ENCODE measurements at regions not wholly inside any gene's neighbourhood (a gene's known extent, or its start where the extent isn't known, plus 50 kb on each side); places are given as distances from the start of the nearest gene placed in this dataset.

- Mint-ChIP-seq H3K27ac (no peak overlapping the region), H3K27me3 (ENCODE audit: low read depth in 3 of 3) (no peaks in the 10 kb centered on the region), H3K36me3 (no peaks in the 10 kb centered on the region), H3K4me3 (no peak overlapping the region), H3K4me1 (no peaks in the 10 kb centered on the region), H3K9me3 (no peaks in the 10 kb centered on the region)
- Histone ChIP-seq H3K27ac (ENCODE audit: low read depth in 1 of 2, low read length in 2 of 2) (no peak overlapping the region), H3K4me1 (ENCODE audit: control insufficient read depth in 1 of 2, insufficient read depth in 2 of 2, low read length in 2 of 2) (no peaks in the 10 kb centered on the region), H3K9ac (ENCODE audit: insufficient read depth, low read length, poor library complexity, severe bottlenecking) (no peak overlapping the region), H4K20me1 (ENCODE audit: insufficient read depth, low read length) (no peaks in the 10 kb centered on the region), H3K79me2 (ENCODE audit: insufficient read depth, low read length) (no peaks in the 10 kb centered on the region), H3K9me3 (replicated peaks in 1 of 2; ENCODE audit: control insufficient read depth in 1 of 2, insufficient read depth in 1 of 2, low read length in 2 of 2) (no peaks in the 10 kb centered on the region), H3K36me3 (replicated peaks in 1 of 2; ENCODE audit: control insufficient read depth in 1 of 2, insufficient read depth in 2 of 2, low read length in 2 of 2) (no peaks in the 10 kb centered on the region), H2AFZ (ENCODE audit: insufficient read depth, low read depth, low read length, poor library complexity, severe bottlenecking) (no peak overlapping the region), H3K27me3 (ENCODE audit: control insufficient read depth in 2 of 2, insufficient read depth in 2 of 2, low read length in 2 of 2) (no peaks in the 10 kb centered on the region), H3K4me2 (replicated peaks; ENCODE audit: extremely low read depth, low read length, poor library complexity, severe bottlenecking) (no peak overlapping the region), H3K4me3 (replicated peaks in 1 of 3; ENCODE audit: low read depth in 2 of 3, low read length in 3 of 3) (no peak overlapping the region)
- intact Hi-C loops (cut with micrococcal nuclease): no loop called here
- TF ChIP-seq CTCF (IDR thresholded peaks at IDR 0.05): no peak
- DNase-seq: no peak
These were observed 233.6 kb downstream of the TPBG start for GRCh38 chr6:82597201-82597600.

GRCh38 chr6:82602776-82603175, 239.2 kb downstream of the TPBG start:
- Histone ChIP-seq H3K4me3 (replicated peaks in 1 of 3; ENCODE audit: low read depth in 2 of 3, low read length in 3 of 3) (no peak overlapping the region), H3K36me3 (replicated peaks in 1 of 2; ENCODE audit: control insufficient read depth in 1 of 2, insufficient read depth in 2 of 2, low read length in 2 of 2) (no peaks in the 10 kb centered on the region), H3K79me2 (ENCODE audit: insufficient read depth, low read length) (no peaks in the 10 kb centered on the region), H3K9ac (ENCODE audit: insufficient read depth, low read length, poor library complexity, severe bottlenecking) (no peak overlapping the region), H2AFZ (ENCODE audit: insufficient read depth, low read depth, low read length, poor library complexity, severe bottlenecking) (no peak overlapping the region), H3K27me3 (ENCODE audit: control insufficient read depth in 2 of 2, insufficient read depth in 2 of 2, low read length in 2 of 2) (no peaks in the 10 kb centered on the region), H3K27ac (ENCODE audit: low read depth in 1 of 2, low read length in 2 of 2) (no peak overlapping the region), H3K4me1 (ENCODE audit: control insufficient read depth in 1 of 2, insufficient read depth in 2 of 2, low read length in 2 of 2) (no peaks in the 10 kb centered on the region), H3K9me3 (replicated peaks in 1 of 2; ENCODE audit: control insufficient read depth in 1 of 2, insufficient read depth in 1 of 2, low read length in 2 of 2) (no peaks in the 10 kb centered on the region), H3K4me2 (replicated peaks; ENCODE audit: extremely low read depth, low read length, poor library complexity, severe bottlenecking) (no peak overlapping the region), H4K20me1 (ENCODE audit: insufficient read depth, low read length) (no peaks in the 10 kb centered on the region)
- no peak overlapping the region for H3K4me3 Mint-ChIP-seq
- TF ChIP-seq CTCF (IDR thresholded peaks at IDR 0.05): no peak
- H3K36me3 Mint-ChIP-seq: no peaks in the 10 kb centered on the region
- H3K4me1 Mint-ChIP-seq: no peaks in the 10 kb centered on the region
- no peak overlapping the region for H3K27ac Mint-ChIP-seq
- peaks cover 0 to 2% (median 0%) of the 10 kb centered on the region in 7 donors for H3K9me3 Mint-ChIP-seq
- no CpG with 5 or more reads among the region's 4 CpGs for WGBS (ENCODE audit: insufficient coverage)
- no peaks in the 10 kb centered on the region for H3K27me3 Mint-ChIP-seq (ENCODE audit: low read depth in 3 of 3)
- intact Hi-C loops (cut with micrococcal nuclease): no loop called here
- DNase-seq: no peak
